Ectodermal cell (in vitro differentiated cells): ENCODE measurements at regions not wholly inside any gene's neighbourhood (a gene's known extent, or its start where the extent isn't known, plus 50 kb on each side); places are given as distances from the start of the nearest gene placed in this dataset.

Experiments used
- H3K27ac ChIP-seq: 2 replicates; pipeline ENCODE4 v1.7.0; 2013; ENCODE audit warnings: mild to moderate bottlenecking, low read depth, low read length; ENCODE audit not compliant: insufficient read depth, poor library complexity, severe bottlenecking
- H3K27me3 ChIP-seq: 2 replicates; pipeline ENCODE4 v1.7.0; 2013; ENCODE audit warnings: mild to moderate bottlenecking, low read length; ENCODE audit not compliant: insufficient read depth, control insufficient read depth, poor library complexity, severe bottlenecking
- H3K36me3 ChIP-seq: one replicate; pipeline ENCODE4 v1.7.0; 2013; ENCODE audit warnings: low read length; ENCODE audit not compliant: control insufficient read depth, insufficient read depth
- H3K4me1 ChIP-seq: one replicate; pipeline ENCODE4 v1.7.0; 2013; ENCODE audit warnings: low read length; ENCODE audit not compliant: control insufficient read depth, insufficient read depth
- H3K4me3 ChIP-seq: 2 replicates; pipeline ENCODE4 v1.7.0; 2013; ENCODE audit warnings: low read depth, low read length, control low read depth; ENCODE audit not compliant: insufficient read depth
- H3K9me3 ChIP-seq: 2 replicates; pipeline ENCODE4 v1.7.0; 2013; ENCODE audit warnings: mild to moderate bottlenecking, low read length, moderate library complexity; ENCODE audit not compliant: control insufficient read depth
- WGBS, 2 experiments: methylation state at CpG; one replicate each; pipeline ENCODE4 v1.1.7; 2013; ENCODE audit warnings: missing lambda C conversion rate in 2 of 2; 5-methylcytosine and 5-hydroxymethylcytosine counted together

DNA sequence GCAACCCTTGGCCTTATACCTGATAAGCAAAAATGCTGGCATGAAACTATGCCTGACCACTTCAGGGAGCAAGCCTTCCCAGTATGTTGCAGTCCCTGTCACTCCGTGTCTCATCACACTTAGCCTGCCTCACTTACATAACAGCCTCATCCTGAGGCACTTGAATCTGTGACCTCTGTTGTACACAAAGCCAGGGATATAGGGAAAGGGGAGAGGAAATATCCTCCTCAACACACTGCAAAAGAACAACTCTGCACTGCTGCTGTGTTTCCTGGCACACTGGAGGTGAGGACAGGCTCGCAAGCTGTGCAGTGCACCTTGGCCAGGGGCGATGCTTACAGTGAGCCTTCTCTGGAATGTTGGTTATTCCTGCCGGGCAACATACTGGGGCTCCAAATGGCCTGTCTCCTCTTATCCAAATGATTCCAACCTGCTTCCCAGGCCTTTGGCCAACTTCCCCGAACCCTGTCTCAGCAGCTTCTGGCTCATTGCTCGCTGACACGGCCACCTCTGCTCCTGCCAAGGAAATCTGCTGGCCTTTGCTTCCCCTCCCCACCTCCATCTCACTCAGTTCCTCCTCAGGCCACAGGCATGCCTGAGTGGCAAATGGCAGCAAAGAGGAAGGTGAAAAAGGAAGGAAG is 109.2 kb downstream of the CD47 start:
- Histone ChIP-seq H3K4me1 (peaks cover 3% of the 10 kb centered on the region), H3K36me3 (no peaks in the 10 kb centered on the region), H3K9me3 (no peaks in the 10 kb centered on the region), H3K27me3 (no peaks in the 10 kb centered on the region), H3K27ac (no peak overlapping the region), H3K4me3 (no peak overlapping the region)
- WGBS, 2 experiments, result 83 to 85% methylated on average over 7 of the region's 7 CpGs

- H3K27ac ChIP-seq, result peak overlapping the region; percentile 19
- H3K4me1 ChIP-seq, result peaks cover 3% of the 10 kb centered on the region
- H3K27me3 ChIP-seq, result no peaks in the 10 kb centered on the region
- H3K36me3 ChIP-seq, result no peaks in the 10 kb centered on the region
- WGBS, 2 experiments, result 86 to 92% methylated on average over 6 of the region's 6 CpGs
- no peaks in the 10 kb centered on the region for H3K9me3 ChIP-seq
- H3K4me3 ChIP-seq, result no peak overlapping the region
Observed at GRCh38 chr3:107979538-107979937, 111.3 kb downstream of the CD47 start.

GRCh38 chr3:107978131-107979055 is 112.4 kb downstream of the CD47 start:
- Histone ChIP-seq H3K27ac (no peak overlapping the region), H3K4me1 (peaks cover 3% of the 10 kb centered on the region), H3K36me3 (no peaks in the 10 kb centered on the region), H3K4me3 (no peak overlapping the region), H3K27me3 (no peaks in the 10 kb centered on the region), H3K9me3 (no peaks in the 10 kb centered on the region)
- 96% methylated on average over 5 of the region's 6 CpGs for WGBS, 2 experiments

- 89 to 94% methylated on average over 9 of the region's 9 CpGs for WGBS, 2 experiments
- no peaks in the 10 kb centered on the region for H3K9me3 ChIP-seq
- H3K4me1 ChIP-seq, result peaks cover 3% of the 10 kb centered on the region
- no peaks in the 10 kb centered on the region for H3K36me3 ChIP-seq
- H3K4me3 ChIP-seq, result no peak overlapping the region
- H3K27me3 ChIP-seq, result no peaks in the 10 kb centered on the region
- no peak overlapping the region for H3K27ac ChIP-seq
Observed at GRCh38 chr3:107977221-107978130, 113.4 kb downstream of the CD47 start.

DNA sequence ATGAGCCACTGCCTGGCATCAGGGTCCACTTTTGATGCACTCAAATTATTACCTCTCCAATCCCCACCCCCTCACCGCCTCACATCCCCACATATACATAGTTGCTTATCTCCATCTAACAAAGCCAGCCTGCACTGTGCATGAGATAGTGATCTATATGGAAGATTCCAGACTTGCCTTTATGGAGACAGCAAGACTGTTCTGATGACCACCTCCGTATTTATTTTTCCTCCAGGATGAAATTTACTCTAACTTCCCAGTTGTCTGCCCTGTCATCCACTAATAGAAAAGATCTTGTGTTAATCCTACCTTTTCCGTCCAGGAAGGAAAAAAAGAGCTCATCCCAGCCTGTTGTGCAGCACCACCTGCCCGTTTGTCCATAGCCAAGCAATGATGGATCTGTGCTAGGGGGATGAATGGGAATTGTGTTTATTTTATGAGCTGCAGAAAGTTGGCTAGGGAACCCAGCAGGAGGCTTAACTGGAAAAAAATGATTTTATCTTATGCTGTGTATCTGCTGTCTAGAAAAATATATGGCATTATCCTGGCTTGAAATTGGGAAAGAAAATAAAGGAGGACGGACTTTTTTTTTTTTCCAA is 114.5 kb downstream of the CD47 start:
- H3K9me3 ChIP-seq, result no peaks in the 10 kb centered on the region
- H3K4me1 ChIP-seq, result peaks cover 3% of the 10 kb centered on the region
- WGBS, 2 experiments, result 92 to 93% methylated on average over 5 of the region's 5 CpGs
- H3K27me3 ChIP-seq, result no peaks in the 10 kb centered on the region
- no peaks in the 10 kb centered on the region for H3K36me3 ChIP-seq
- no peak overlapping the region for H3K4me3 ChIP-seq
- H3K27ac ChIP-seq, result no peak overlapping the region

GRCh38 chr3:107975529-107976201 is 115.2 kb downstream of the CD47 start:
- H3K36me3 ChIP-seq, result no peaks in the 10 kb centered on the region
- H3K27ac ChIP-seq, result no peak overlapping the region
- no peaks in the 10 kb centered on the region for H3K27me3 ChIP-seq
- no peaks in the 10 kb centered on the region for H3K9me3 ChIP-seq
- WGBS, 2 experiments, result 94 to 99% methylated on average over 2 to 3 of the region's 3 CpGs
- H3K4me1 ChIP-seq, result peaks cover 3% of the 10 kb centered on the region
- H3K4me3 ChIP-seq, result no peak overlapping the region

DNA sequence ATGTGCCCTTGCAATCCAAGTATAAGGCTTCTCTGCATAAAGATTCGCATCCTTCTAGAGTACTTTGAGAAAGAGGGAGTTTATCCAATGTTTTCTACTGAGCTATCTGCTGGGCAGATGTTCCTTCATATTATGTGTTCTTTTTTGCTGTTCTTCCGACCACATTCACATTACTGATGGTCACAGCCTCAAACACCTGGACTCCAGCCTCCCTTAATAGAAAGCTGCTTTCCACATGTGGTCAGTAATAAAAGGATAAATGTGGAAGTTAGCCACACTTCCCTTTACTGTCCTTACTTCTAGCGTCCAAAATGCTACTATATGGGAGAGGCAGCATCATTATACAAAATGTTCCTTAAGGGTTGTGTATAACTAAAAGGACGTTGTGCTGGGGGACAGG is 116.9 kb downstream of the CD47 start:
- WGBS, 2 experiments, result 89 to 96% methylated on average over 1 to 4 of the region's 4 CpGs
- H3K27me3 ChIP-seq, result no peaks in the 10 kb centered on the region
- H3K4me1 ChIP-seq, result no peaks in the 10 kb centered on the region
- H3K4me3 ChIP-seq, result no peak overlapping the region
- H3K36me3 ChIP-seq, result no peaks in the 10 kb centered on the region
- H3K9me3 ChIP-seq, result no peaks in the 10 kb centered on the region
- no peak overlapping the region for H3K27ac ChIP-seq

GRCh38 chr3:107973152-107973551 is 117.7 kb downstream of the CD47 start:
- no peaks in the 10 kb centered on the region for H3K9me3 ChIP-seq
- H3K4me1 ChIP-seq, result no peaks in the 10 kb centered on the region
- H3K27me3 ChIP-seq, result no peaks in the 10 kb centered on the region
- no peaks in the 10 kb centered on the region for H3K36me3 ChIP-seq
- WGBS, 2 experiments, result 88 to 94% methylated on average over 2 of the region's 2 CpGs
- no peak overlapping the region for H3K27ac ChIP-seq
- no peak overlapping the region for H3K4me3 ChIP-seq

- 93% methylated on average over 1 of the region's 1 CpG for WGBS, 2 experiments
- Histone ChIP-seq H3K4me1 (peaks cover 8% of the 10 kb centered on the region), H3K9me3 (no peaks in the 10 kb centered on the region), H3K4me3 (no peak overlapping the region), H3K27me3 (no peaks in the 10 kb centered on the region), H3K36me3 (no peaks in the 10 kb centered on the region), H3K27ac (no peak overlapping the region)
Observed at GRCh38 chr3:107970993-107971580, 119.7 kb downstream of the CD47 start.
